IMR-90 (cell line): ENCODE measurements at regions not wholly inside any gene's neighbourhood (a gene's known extent, or its start where the extent isn't known, plus 50 kb on each side); places are given as distances from the start of the nearest gene placed in this dataset.

ENCODE experiments used
- CTCF ChIP-seq: conservative IDR thresholded peaks from 2 replicates; pipeline ENCODE4 v1.5.1; 2012; ENCODE audit warnings: mild to moderate bottlenecking, low read depth, low read length, improper control_type of control experiment
- MXI1 ChIP-seq: IDR thresholded peaks from 2 replicates; pipeline ENCODE4 v1.6.1; 2012; ENCODE audit warnings: low read depth, mild to moderate bottlenecking, low read length, moderate library complexity, borderline replicate concordance
- POLR2A ChIP-seq: IDR thresholded peaks from 2 replicates; pipeline ENCODE4 v1.6.1; 2012; ENCODE audit warnings: mild to moderate bottlenecking, low read depth, low read length
- TF ChIP-seq, protein P1 (sequence below): fragments of 150-350 bp; IDR thresholded peaks from 2 replicates; pipeline ENCODE4 v1.6.1; 2017; ENCODE audit warnings: mild to moderate bottlenecking, antibody characterized with exemption, low read length, low read depth

DNA sequence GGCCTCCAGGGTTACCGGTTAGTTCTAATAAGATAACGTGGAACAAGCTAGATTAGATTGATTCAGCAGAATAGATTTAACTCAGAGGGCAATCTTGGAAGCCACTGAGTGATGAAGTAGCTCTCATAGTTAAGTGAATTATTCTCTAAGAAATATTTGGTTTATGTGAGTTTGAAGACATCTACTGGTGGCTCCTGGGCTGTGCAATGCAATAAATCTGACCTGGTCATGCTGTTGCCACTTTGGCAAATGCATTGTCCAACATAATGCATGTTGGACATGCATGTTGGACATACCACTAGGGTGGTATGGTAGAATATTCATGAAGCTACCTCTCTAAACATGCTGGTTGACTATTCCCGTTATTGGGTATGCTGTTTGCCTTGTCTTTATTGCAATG lies 493.7 kb upstream of the VRK2 start:
- TF ChIP-seq CTCF = no peak
- TF ChIP-seq POLR2A = no peak
- no peak for TF ChIP-seq MXI1
- TF ChIP-seq, protein P1, sequence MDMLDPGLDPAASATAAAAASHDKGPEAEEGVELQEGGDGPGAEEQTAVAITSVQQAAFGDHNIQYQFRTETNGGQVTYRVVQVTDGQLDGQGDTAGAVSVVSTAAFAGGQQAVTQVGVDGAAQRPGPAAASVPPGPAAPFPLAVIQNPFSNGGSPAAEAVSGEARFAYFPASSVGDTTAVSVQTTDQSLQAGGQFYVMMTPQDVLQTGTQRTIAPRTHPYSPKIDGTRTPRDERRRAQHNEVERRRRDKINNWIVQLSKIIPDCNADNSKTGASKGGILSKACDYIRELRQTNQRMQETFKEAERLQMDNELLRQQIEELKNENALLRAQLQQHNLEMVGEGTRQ = no peak
